ENCODE measurements at regions not wholly inside any gene's neighbourhood (a gene's known extent, or its start where the extent isn't known, plus 50 kb on each side); places are given as distances from the start of the nearest gene placed in this dataset.

DNA sequence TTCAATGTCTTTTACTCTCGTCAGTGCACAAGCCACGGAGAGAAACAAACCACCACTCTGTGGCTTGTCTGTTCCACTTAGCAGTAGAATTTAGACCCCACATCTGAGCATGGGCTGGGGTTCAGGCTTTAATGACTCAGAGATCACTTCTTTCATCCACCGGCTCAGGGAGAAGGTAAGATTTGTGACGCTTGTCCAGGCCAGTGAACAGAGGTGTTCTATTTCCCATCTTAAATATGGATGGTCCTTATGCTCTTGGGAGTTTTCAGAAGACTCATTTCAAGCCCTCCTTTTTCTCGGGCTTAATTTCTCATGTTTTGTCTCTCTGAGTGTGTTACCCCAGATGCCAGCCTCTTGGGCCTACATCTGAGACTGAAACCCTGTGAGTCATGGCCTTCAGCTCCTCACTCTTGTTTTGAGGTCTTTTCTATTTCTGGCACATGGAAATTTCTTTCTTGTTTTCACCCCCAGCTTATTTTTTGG, 127.4 kb upstream of the SFRP2 start:
- H3K9ac ChIP-seq (ENCODE audit: insufficient read depth in 1 of 2, low read length in 2 of 2), result no peak overlapping the region
- no peak overlapping the region for H3K27ac ChIP-seq (ENCODE audit: low read depth in 1 of 2, low read length in 1 of 2)
- no peaks in the 10 kb centered on the region for H3K4me1 ChIP-seq (ENCODE audit: control insufficient read depth in 5 of 5, insufficient read depth in 5 of 5, low read length in 5 of 5)
- DNase-seq (no peak), ATAC-seq (ENCODE audit: insufficient read depth, low FRiP score) (no peak)
- no peaks in the 10 kb centered on the region for H3K27me3 ChIP-seq (ENCODE audit: control insufficient read depth in 3 of 3, insufficient read depth in 3 of 3, low read length in 2 of 3)
- no peak overlapping the region for H3K4me3 ChIP-seq
- H3K36me3 ChIP-seq (ENCODE audit: control insufficient read depth in 4 of 4, insufficient read depth in 4 of 4, low read length in 4 of 4), result no peaks in the 10 kb centered on the region
- no peaks in the 10 kb centered on the region for H3K9me3 ChIP-seq (ENCODE audit: control insufficient read depth in 4 of 4, insufficient read depth in 3 of 4, low read length in 3 of 4)
- TF ChIP-seq, protein P1, sequence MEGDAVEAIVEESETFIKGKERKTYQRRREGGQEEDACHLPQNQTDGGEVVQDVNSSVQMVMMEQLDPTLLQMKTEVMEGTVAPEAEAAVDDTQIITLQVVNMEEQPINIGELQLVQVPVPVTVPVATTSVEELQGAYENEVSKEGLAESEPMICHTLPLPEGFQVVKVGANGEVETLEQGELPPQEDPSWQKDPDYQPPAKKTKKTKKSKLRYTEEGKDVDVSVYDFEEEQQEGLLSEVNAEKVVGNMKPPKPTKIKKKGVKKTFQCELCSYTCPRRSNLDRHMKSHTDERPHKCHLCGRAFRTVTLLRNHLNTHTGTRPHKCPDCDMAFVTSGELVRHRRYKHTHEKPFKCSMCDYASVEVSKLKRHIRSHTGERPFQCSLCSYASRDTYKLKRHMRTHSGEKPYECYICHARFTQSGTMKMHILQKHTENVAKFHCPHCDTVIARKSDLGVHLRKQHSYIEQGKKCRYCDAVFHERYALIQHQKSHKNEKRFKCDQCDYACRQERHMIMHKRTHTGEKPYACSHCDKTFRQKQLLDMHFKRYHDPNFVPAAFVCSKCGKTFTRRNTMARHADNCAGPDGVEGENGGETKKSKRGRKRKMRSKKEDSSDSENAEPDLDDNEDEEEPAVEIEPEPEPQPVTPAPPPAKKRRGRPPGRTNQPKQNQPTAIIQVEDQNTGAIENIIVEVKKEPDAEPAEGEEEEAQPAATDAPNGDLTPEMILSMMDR (IDR thresholded peaks at IDR 0.05; ENCODE audit: control extremely low read depth, extremely low read depth), result no peak
- 89 to 98% methylated on average over 5 of the region's 5 CpGs for WGBS, 2 donors

- no peaks in the 10 kb centered on the region for H3K9me3 ChIP-seq (ENCODE audit: control insufficient read depth in 4 of 4, insufficient read depth in 3 of 4, low read length in 3 of 4)
- ATAC-seq (ENCODE audit: insufficient read depth, low FRiP score), result no peak
- TF ChIP-seq, protein P1 (IDR thresholded peaks at IDR 0.05; ENCODE audit: control extremely low read depth, extremely low read depth), result no peak
- no peak overlapping the region for H3K27ac ChIP-seq (ENCODE audit: low read depth in 1 of 2, low read length in 1 of 2)
- no peaks in the 10 kb centered on the region for H3K4me1 ChIP-seq (ENCODE audit: control insufficient read depth in 5 of 5, insufficient read depth in 5 of 5, low read length in 5 of 5)
- DNase-seq, result no peak
- H3K27me3 ChIP-seq (ENCODE audit: control insufficient read depth in 3 of 3, insufficient read depth in 3 of 3, low read length in 2 of 3), result no peaks in the 10 kb centered on the region
- no peak overlapping the region for H3K4me3 ChIP-seq
- no peaks in the 10 kb centered on the region for H3K36me3 ChIP-seq (ENCODE audit: control insufficient read depth in 4 of 4, insufficient read depth in 4 of 4, low read length in 4 of 4)
- no peak overlapping the region for H3K9ac ChIP-seq (ENCODE audit: insufficient read depth in 1 of 2, low read length in 2 of 2)
These were observed 123.4 kb upstream of the SFRP2 start for GRCh38 chr4:153912301-153912700.

GRCh38 chr4:153909672-153910071, 120.8 kb upstream of the SFRP2 start:
- Histone ChIP-seq H3K4me3 (no peak overlapping the region), H3K4me1 (ENCODE audit: control insufficient read depth in 5 of 5, insufficient read depth in 5 of 5, low read length in 5 of 5) (no peaks in the 10 kb centered on the region), H3K9me3 (ENCODE audit: control insufficient read depth in 4 of 4, insufficient read depth in 3 of 4, low read length in 3 of 4) (peaks cover 0 to 2% (median 0%) of the 10 kb centered on the region in 4 donors), H3K9ac (ENCODE audit: insufficient read depth in 1 of 2, low read length in 2 of 2) (no peak overlapping the region), H3K27me3 (ENCODE audit: control insufficient read depth in 3 of 3, insufficient read depth in 3 of 3, low read length in 2 of 3) (no peaks in the 10 kb centered on the region), H3K36me3 (ENCODE audit: control insufficient read depth in 4 of 4, insufficient read depth in 4 of 4, low read length in 4 of 4) (no peaks in the 10 kb centered on the region), H3K27ac (ENCODE audit: low read depth in 1 of 2, low read length in 1 of 2) (no peak overlapping the region)
- DNase-seq, result no peak
- WGBS, 2 donors, result 40 to 50% methylated on average over 1 of the region's 1 CpG
- no peak for ATAC-seq (ENCODE audit: insufficient read depth, low FRiP score)
- TF ChIP-seq, protein P1 (IDR thresholded peaks at IDR 0.05; ENCODE audit: control extremely low read depth, extremely low read depth), result no peak

DNA sequence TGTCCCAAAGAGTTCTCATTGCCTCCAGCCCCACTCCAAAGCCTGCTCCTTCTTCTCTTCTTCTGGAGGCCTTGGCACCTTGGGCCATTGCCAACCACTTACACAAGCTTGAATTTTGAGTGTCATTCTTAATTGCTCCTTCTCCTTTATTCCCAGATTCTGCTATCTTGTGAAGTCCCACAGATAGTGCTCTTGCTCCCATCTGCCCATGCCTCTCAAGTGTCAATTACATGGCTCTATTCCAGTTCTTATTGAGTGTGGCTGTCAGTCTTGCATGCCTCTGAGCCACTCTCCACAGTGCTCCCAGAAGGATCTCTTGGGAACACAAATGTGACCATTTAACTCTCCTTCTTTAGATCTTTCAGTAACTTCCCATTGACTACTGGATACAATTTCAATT, 117.3 kb upstream of the SFRP2 start:
- DNase-seq (no peak), ATAC-seq (ENCODE audit: insufficient read depth, low FRiP score) (no peak)
- no peaks in the 10 kb centered on the region for H3K27me3 ChIP-seq (ENCODE audit: control insufficient read depth in 3 of 3, insufficient read depth in 3 of 3, low read length in 2 of 3)
- no peaks in the 10 kb centered on the region for H3K4me1 ChIP-seq (ENCODE audit: control insufficient read depth in 5 of 5, insufficient read depth in 5 of 5, low read length in 5 of 5)
- H3K4me3 ChIP-seq, result no peak overlapping the region
- TF ChIP-seq, protein P1 (IDR thresholded peaks at IDR 0.05; ENCODE audit: control extremely low read depth, extremely low read depth), result no peak
- H3K9ac ChIP-seq (ENCODE audit: insufficient read depth in 1 of 2, low read length in 2 of 2), result no peak overlapping the region
- no peaks in the 10 kb centered on the region for H3K36me3 ChIP-seq (ENCODE audit: control insufficient read depth in 4 of 4, insufficient read depth in 4 of 4, low read length in 4 of 4)
- peaks cover 0 to 2% (median 0%) of the 10 kb centered on the region in 4 donors for H3K9me3 ChIP-seq (ENCODE audit: control insufficient read depth in 4 of 4, insufficient read depth in 3 of 4, low read length in 3 of 4)
- no peak overlapping the region for H3K27ac ChIP-seq (ENCODE audit: low read depth in 1 of 2, low read length in 1 of 2)
